ENCODE measurements at regions not wholly inside any gene's neighbourhood (a gene's known extent, or its start where the extent isn't known, plus 50 kb on each side); places are given as distances from the start of the nearest gene placed in this dataset.

GRCh38 chr16:27721531-27722181 lies 171.7 kb downstream of the KATNIP start:
- H3K27ac ChIP-seq = peak overlapping the region in 3 of 4 donors; percentile 14 to 67 (median 58)
- H3K27me3 ChIP-seq = no peaks in the 10 kb centered on the region
- no peaks in the 10 kb centered on the region for H3K9me3 ChIP-seq
- intact Hi-C loops (cut with DNase I; ENCODE audit: low total_unique reads) (no loop called here), in situ Hi-C loops (cut with MboI; ENCODE audit: low sequenced_read_pairs in 4 of 4) (no loop called here)
- H3K4me1 ChIP-seq = peaks cover 0 to 5% of the 10 kb centered on the region in 2 donors
- H3K4me3 ChIP-seq = peak overlapping the region in 2 of 4 donors; percentile 17 to 20
- peak; percentile 81 to 90 for ATAC-seq
- DNase-seq = peak; percentile 44 to 76
- no peak for TF ChIP-seq CTCF (IDR thresholded peaks at IDR 0.05 in 4 of 5, conservative IDR thresholded peaks at IDR 0.05 in 1 of 5)
- no peak for TF ChIP-seq POLR2A (IDR thresholded peaks at IDR 0.05)
- H3K36me3 ChIP-seq = no peaks in the 10 kb centered on the region

GRCh38 chr16:27722207-27722606 lies 172.3 kb downstream of the KATNIP start:
- no peak for DNase-seq
- no peak overlapping the region for H3K27ac ChIP-seq

GRCh38 chr16:27722892-27723450 lies 173.0 kb downstream of the KATNIP start:
- in situ Hi-C loops (cut with MboI; ENCODE audit: low sequenced_read_pairs in 4 of 4) = no loop called here
- H3K27me3 ChIP-seq = no peaks in the 10 kb centered on the region
- ATAC-seq = no peak
- peaks cover 0 to 5% of the 10 kb centered on the region in 2 donors for H3K4me1 ChIP-seq
- no peaks in the 10 kb centered on the region for H3K9me3 ChIP-seq
- no peak for DNase-seq
- intact Hi-C loops (cut with DNase I; ENCODE audit: low total_unique reads) = no loop called here
- TF ChIP-seq CTCF (IDR thresholded peaks at IDR 0.05 in 4 of 5, conservative IDR thresholded peaks at IDR 0.05 in 1 of 5) (no peak), POLR2A (IDR thresholded peaks at IDR 0.05) (no peak)
- H3K36me3 ChIP-seq = no peaks in the 10 kb centered on the region
- H3K27ac ChIP-seq = no peak overlapping the region
- no peak overlapping the region for H3K4me3 ChIP-seq

More at GRCh38 chr16:27722207-27722606, 172.3 kb downstream of the KATNIP start:
- ATAC-seq = no peak
- Histone ChIP-seq H3K27me3 (no peaks in the 10 kb centered on the region), H3K36me3 (no peaks in the 10 kb centered on the region), H3K4me3 (no peak overlapping the region), H3K4me1 (peaks cover 0 to 5% of the 10 kb centered on the region in 2 donors), H3K9me3 (no peaks in the 10 kb centered on the region)
- in situ Hi-C loops (cut with MboI; ENCODE audit: low sequenced_read_pairs in 4 of 4) (no loop called here), intact Hi-C loops (cut with DNase I; ENCODE audit: low total_unique reads) (no loop called here)
- TF ChIP-seq CTCF (IDR thresholded peaks at IDR 0.05 in 4 of 5, conservative IDR thresholded peaks at IDR 0.05 in 1 of 5) (no peak), POLR2A (IDR thresholded peaks at IDR 0.05) (no peak)

GRCh38 chr16:27723711-27724481 lies 174.0 kb downstream of the KATNIP start:
- no peaks in the 10 kb centered on the region for H3K36me3 ChIP-seq
- DNase-seq (no peak), ATAC-seq (no peak)
- H3K27me3 ChIP-seq = no peaks in the 10 kb centered on the region
- TF ChIP-seq CTCF (IDR thresholded peaks at IDR 0.05 in 4 of 5, conservative IDR thresholded peaks at IDR 0.05 in 1 of 5) = no peak
- no peak for TF ChIP-seq POLR2A (IDR thresholded peaks at IDR 0.05)
- peaks cover 0 to 5% of the 10 kb centered on the region in 2 donors for H3K4me1 ChIP-seq
- no peaks in the 10 kb centered on the region for H3K9me3 ChIP-seq
- intact Hi-C loops (cut with DNase I; ENCODE audit: low total_unique reads) (no loop called here), in situ Hi-C loops (cut with MboI; ENCODE audit: low sequenced_read_pairs in 4 of 4) (no loop called here)
- H3K27ac ChIP-seq = no peak overlapping the region
- no peak overlapping the region for H3K4me3 ChIP-seq

All from gastrocnemius medialis (tissue), 4 donors.